DMS114 treated with DMSO at 0.1 percent for 48 hours (cell line): ENCODE measurements at regions not wholly inside any gene's neighbourhood (a gene's known extent, or its start where the extent isn't known, plus 50 kb on each side); places are given as distances from the start of the nearest gene placed in this dataset.

ENCODE experiments used
- DNase-seq: peaks from one replicate; lab custom pipeline; 2025; ENCODE audit not compliant: unreplicated experiment; lab: John Stamatoyannopoulos, UW

- no peak for DNase-seq
Observed at GRCh38 chr5:34526682-34527305, 129.3 kb upstream of the RAI14 start.

- no peak for DNase-seq
Observed at GRCh38 chr5:34529581-34530331, 126.4 kb upstream of the RAI14 start.

DNA sequence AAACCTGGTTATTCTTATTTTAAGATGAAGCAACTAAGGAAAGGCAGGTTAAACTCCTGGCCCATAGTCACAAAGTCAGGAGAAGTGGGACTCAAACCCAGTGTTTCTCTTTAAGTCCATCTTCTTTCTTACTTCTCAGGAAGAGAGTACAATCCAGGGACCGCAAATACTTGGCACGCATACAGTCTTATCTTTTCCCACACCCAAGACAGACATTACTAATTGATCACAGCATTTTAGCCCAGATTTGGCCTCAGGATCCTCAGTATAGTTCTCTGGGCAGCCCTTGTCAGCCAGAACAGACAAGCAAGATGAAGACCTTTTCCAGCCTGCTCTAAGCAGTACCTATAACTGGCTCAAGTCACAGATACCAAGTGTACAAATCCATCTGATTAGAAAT is 125.5 kb upstream of the RAI14 start:
- no peak for DNase-seq

- no peak for DNase-seq
Observed at GRCh38 chr5:34531751-34532360, 124.3 kb upstream of the RAI14 start.

DNA sequence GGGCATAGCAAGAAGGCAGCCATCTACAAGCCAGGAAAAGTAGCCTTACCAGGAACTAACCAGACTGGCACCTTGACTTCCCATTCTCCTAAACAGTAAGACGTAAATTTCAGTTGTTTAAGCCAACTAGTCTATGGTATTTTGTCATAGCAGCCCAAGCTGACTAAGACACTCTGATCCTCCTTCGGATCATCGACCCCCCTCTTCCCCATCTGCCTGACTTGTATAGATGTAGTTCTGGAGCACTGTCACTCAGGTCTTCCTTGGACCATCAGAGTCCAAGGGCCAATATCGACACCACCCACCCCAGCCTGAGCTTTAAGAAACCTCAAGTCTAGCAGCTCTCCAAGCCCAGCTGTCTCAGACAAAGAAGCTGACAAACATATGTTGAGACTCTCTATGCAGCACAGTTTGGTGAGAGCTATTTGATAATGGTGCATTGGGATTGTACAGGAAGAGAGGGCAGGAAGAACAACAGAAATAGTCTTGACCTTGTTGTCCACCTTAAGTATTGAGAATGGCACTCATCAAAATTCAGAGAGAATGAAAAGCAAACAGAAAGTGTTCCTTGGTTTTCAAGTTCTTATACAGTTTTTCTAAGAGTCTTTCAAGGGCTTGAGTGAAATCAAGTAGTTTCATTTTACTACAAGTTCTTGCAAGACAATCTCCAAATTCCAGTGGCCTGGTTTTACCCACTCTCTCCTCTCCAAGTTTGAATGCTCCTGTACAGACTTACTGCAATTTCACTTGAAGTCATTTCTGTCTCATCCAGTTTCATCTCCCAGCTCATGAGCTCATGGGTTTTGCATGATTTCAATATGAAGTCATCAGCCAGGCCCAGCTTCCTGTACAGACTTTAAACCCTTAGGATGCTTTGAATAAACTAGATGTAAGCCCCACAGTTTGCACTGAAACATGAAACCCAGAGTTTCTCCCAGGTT is 122.3 kb upstream of the RAI14 start:
- no peak for DNase-seq

GRCh38 chr5:34534523-34535103 is 121.5 kb upstream of the RAI14 start:
- no peak for DNase-seq

DNA sequence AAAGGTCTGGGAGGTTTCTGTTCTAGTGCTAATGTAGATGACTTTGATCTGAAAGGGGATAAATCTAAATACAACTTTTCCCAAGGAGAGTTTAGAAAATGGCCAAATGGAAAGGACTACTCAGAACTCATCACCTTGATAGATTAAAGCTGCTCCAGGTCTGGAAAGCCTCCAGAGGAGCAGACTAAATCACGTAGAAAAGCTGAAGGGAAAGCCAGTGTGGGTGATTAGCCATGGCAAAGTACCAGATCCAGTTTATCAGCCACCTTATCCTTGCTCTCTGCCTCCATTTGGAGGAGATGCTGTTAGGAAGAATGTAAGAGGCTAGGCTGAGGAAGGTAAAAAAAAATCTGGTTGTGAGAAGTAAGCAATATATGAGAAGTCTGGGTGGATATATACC is 120.7 kb upstream of the RAI14 start:
- DNase-seq = no peak

DNA sequence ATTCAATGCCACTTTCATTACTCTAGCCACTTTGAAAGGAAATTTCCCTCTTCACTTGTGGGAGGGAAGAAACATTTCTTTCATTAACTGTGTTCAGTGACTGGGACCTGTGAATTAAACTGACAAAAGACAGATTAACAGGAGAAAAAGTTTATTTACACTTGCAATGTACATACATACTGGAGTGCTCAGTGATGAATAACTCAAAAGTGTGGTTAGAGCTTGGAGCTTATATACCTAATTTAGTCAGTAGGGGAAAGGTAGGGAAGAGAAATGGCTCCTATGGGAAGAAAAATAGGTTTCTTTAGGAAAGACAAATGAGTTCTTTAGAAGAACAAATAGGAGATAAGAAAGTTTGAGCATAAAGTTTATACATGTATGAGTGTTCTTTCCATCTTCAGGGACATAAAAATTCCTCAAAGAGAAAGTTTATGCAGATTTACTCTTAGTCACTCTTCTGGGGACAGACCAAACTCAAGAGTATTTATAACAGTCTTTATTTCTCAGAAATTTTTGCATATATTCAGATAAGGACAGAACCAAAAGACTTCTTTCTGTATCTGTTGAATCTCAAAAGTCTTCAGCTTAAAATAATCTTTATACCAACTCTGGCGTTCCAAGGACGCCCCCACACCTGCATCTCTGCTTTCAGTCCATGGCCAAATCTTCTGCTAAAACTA is 120.0 kb upstream of the RAI14 start:
- no peak for DNase-seq

GRCh38 chr5:34536699-34537098 is 119.4 kb upstream of the RAI14 start:
- DNase-seq = no peak

DNA sequence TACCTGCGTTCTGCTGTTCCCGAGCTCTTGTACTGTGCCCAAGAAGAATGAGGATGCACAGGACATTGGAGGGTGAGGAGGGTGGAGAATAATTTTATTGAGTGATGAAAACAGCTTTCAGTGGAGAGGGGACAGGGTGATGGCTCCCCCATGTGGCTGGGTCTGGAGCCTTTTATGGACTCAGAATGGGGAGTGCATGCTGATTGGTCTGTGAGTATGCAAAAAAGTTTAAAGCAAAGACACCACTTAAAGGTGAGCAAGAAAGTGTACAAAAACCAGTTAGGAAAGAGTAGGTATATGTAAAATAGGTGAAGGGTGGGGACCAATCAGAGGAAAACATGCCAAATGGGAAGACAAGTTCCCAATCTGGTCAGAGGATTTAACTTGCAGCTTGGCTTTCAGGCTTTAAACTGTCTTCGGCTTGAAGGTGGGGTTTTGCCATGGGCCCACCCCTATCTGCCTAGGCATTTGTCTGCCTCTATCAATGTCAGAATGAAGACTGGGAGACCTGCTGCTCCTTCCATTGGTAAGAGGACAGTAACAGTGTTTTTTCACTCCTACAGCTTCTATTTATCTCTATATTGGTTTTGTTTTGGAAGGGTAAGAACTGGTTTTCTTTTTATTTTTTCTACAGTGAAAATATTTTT is 118.0 kb upstream of the RAI14 start:
- no peak for DNase-seq

- no peak for DNase-seq
Observed at GRCh38 chr5:34539183-34539582, 116.9 kb upstream of the RAI14 start.

GRCh38 chr5:34541067-34541466 is 115.1 kb upstream of the RAI14 start:
- no peak for DNase-seq

- DNase-seq = no peak
Observed at GRCh38 chr5:34542818-34543217, 113.3 kb upstream of the RAI14 start.

DNA sequence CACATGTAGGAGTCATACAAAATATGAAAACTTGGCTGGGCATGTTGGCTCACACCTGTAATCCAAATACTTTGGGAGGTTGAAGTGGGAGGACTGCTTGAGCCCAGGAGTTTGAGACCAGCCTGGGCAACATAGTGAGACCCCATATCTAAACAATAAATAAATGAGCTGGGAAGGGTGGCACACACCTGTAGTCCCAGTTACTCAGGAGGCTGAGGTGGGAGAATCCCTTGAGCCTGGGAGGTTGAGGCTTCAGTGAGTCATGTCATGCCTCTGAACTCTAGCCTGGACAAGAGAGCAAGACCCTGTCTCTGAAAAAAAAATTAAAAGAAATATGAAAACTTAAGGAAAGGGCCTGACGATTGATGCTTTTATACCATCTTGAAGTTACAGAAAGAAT is 112.4 kb upstream of the RAI14 start:
- no peak for DNase-seq

GRCh38 chr5:34544403-34544802 is 111.7 kb upstream of the RAI14 start:
- DNase-seq = no peak

GRCh38 chr5:34545164-34545563 is 111.0 kb upstream of the RAI14 start:
- no peak for DNase-seq

GRCh38 chr5:34545626-34546025 is 110.5 kb upstream of the RAI14 start:
- no peak for DNase-seq

DNA sequence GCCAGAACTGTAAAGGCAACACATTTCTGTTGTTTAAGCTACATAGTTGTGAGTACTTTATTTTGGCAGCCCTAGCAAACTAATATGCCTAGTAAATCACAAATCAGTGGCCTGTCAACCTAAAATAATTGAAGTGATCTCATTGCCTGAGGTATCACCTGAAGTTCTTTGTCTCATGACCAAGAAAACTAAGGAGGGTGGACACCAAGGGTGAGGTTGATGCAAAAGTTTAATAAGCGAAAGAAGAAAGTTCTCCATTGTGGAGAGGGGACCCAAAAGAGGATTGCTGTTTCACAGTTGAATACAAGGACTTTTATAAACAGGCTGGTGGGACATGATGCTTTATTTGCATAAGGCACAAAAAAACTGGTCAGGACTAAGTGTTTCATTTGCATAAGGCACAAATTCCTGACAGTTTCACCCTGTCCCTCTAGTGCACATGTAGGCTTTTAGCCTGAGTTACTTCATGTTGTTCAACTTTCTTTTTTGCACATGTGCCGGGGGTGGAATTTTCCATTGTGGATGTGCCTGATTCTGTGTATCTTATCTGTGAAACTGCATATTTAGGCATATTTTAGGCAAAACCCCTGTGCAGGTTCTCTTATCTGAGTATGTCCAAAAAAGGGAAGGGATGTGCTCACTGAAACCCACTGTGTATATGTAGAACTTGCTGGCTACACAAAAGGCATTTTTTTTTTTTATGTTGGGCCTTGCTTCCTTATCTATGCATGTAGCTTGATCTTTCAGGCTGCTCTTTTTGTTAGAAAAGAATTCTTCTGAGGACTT is 108.6 kb upstream of the RAI14 start:
- DNase-seq = no peak

- DNase-seq = no peak
Observed at GRCh38 chr5:34548086-34548403, 108.1 kb upstream of the RAI14 start.
